T follicular helper cell (primary cell): ENCODE measurements at regions not wholly inside any gene's neighbourhood (a gene's known extent, or its start where the extent isn't known, plus 50 kb on each side); places are given as distances from the start of the nearest gene placed in this dataset.
A peak's percentile ranks its signal among the peaks of the same experiment; 100 is the strongest.
"Not testable (repeated sequence)": the region's sequence is repeated elsewhere in the genome, so short reads cannot be mapped to it uniquely, and the experiment has no call there.

ENCODE experiments used
- DNase-seq: peaks from one replicate; pipeline ENCODE4 v3.0.0-alpha.2; 2020; ENCODE audit warnings: low read depth

DNA sequence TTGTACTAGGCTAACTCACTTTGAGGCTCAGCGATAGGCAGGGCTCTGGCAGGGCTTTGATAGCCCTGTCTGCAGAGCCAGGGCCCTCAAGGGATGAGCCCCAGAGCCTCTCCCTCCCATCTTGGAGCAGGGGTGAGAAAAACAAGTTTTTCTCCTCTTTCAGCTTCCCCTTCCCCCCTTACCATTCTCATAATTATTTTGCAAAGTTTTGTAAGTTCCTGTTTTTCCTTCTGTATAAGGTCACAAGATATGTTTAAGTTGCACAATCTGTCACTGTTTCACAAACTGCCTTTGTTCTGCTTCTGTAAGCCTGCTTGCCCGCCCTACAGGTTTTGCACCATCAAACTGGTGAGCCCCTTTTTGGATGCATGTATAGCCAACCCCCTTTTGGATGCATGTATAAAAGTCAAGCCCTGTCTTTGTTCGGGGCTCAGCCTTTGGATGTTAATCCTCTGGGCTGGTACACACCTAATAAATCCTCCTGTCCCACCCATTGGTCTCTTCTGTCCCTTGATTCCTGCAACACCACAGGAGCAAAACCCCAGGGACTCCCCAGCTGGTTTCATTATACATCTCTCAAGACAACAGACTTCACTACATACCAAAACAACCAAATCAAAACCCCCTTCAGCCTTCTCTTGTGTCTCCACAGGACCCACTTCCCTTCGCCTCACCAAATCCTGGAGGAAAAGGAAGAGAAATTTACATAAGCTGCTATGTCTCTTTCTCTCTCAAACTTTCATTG, 52.5 kb upstream of the RESF1 start:
- DNase-seq, result no peak

DNA sequence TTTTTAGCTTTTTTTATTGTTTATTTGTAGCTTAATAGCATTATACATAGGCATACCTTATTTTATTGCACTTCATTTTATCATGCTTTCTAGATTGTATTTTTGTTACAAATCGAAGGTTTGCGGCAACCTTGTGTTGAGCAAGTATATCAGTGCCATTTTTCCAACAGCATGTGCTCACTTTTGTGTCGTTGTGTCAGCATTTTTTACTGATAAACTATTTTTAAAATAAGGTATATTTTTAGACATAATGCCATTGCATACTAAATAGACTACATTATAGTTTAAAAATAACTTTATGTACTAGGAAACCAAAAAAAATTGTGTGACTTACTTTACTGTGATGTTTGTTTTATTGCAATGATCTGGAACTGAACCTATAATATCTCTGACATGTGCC, 56.2 kb upstream of the RESF1 start:
- no peak for DNase-seq

DNA sequence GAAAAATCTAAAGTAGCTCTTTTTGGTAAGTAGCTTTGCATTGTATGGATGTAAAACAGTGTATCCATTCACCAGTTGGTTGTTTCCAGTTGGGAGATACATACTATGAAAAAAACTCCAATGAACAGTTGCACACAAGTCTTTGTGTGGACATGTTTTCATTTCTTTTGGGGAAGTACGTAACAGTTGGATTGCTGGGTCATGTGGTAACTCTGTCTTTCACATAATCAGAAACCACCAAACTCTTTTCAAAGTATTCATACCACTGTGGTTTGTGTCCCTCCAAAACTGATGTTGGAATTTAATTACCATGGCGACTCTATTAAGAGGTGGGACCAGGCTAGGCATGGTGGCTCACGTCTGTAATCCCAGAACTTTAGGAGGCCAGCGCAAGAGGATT, 58.9 kb upstream of the RESF1 start:
- DNase-seq, result no peak

- DNase-seq, result no peak
These were observed 60.1 kb upstream of the RESF1 start for GRCh38 chr12:31899109-31899508.

DNA sequence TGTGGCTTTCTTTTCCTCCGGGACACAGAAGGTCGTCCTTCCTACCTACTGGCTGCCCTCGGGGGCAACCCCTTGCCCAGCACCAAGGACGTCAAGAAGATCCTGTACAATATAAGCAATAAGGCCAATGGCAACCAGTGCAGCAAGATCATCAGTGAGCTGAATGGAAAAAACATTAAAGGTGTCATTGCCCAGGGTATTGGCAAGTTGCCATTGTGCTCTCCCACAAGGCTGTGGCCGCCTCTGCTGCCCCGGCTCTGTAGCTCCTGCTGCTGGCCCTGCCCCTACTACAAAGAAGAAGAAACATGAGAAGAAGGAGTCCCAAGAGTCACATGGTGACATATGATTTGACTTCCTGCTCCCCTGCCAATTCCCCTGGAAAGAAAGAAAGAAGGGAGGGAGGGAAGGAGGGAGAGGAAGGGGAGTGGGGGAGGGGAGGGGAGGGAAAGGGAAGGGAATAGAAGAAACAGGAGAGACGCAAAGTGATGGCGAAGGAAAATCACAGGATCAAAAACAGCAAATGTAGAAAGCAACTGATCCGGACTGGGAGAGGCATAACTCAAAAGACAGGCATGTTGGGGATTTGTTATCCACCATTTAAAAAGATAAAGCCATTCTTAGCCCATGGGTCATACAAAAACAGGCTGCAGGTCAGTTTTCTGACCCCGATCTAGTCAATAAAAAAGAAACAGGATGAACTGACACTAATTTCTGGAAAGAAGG, 61.3 kb upstream of the RESF1 start:
- DNase-seq, result no peak

DNA sequence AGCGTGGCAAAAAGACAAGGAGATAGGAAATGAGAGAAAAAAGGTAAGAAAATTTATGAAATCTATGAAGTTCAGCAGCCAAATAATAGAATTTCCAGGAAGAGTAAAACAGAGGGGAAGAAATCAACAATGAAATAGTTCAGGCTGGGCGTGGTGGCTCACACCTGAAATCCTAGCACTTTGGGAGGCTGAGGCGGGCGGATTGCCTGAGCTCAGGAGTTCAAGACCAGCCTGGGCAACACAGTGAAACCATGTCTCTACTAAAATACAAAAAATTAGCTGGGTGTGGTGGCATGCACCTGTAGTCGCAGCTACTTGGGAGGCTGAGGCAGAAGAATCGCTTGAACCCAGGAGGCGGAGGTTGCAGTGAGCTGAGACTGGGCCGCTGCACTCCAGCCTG, 62.1 kb upstream of the RESF1 start:
- not testable (repeated sequence) for DNase-seq

DNA sequence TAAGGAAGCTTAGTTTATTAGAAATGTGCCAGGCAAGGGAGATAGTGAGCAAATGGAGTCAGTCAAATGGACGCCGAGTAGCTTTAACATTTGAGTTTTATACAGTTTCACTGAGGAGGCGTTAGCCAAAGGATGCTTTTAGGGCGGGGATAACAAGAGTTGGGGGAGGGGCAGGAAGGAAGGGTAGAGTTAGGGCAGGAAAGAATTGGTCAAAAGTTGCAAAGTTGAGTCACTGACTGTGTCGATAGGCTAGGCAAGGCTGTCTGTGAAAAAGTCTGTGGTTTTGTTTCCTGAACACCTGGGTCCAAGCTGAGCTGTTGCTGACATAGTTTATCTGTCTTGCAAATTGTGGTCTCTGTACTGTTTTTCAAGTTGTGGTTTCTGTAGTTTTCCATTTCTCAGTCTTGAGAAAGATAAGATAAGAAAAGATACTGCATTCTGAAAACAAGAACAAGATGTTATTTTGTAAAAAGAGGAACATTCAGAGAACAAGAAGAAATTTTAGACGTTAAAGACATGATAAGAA, 62.6 kb upstream of the RESF1 start:
- DNase-seq, result peak; percentile 76

GRCh38 chr12:31895449-31896150, 63.6 kb upstream of the RESF1 start:
- no peak for DNase-seq

- DNase-seq, result no peak
These were observed 68.6 kb upstream of the RESF1 start for GRCh38 chr12:31890295-31891285.

DNA sequence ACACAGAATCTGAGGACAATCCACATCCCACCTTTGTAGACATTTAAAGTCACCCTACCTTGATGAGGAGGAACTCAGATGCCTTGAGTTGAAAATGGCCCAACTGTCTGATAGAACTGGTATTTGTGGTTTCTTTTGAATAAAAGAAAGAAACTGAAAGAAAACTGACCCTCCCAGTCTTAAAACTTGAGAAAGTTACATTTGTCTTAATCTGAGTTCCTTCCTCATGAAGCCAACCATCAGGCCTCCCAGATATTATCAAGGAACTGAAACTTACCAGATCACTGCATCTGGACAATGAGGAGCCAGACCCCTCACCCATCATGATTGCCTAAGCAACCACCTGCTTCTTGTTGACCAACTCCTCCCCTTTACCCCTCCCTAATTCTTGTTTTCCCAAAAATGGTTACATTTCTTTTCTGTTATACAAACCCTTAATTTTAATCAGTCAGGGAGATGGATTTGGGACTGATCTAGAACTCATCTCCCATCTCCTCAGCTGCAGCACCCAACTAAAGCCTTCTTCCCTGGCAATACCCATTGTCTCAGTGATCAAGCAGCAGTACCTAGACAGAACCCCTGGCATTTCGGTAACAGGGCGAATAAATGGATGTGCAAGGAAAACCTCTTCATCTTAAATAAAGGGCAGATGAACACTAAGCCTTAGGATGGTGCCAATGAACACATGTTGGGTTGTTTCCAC, 72.0 kb upstream of the RESF1 start:
- DNase-seq, result no peak

GRCh38 chr12:31882682-31883081, 76.5 kb upstream of the RESF1 start:
- not testable (repeated sequence) for DNase-seq

- DNase-seq, result no peak
These were observed 78.9 kb upstream of the RESF1 start for GRCh38 chr12:31880340-31880739.

GRCh38 chr12:31877884-31878283, 81.3 kb upstream of the RESF1 start:
- DNase-seq, result no peak

- no peak for DNase-seq
These were observed 82.4 kb upstream of the RESF1 start for GRCh38 chr12:31876568-31877424.

DNA sequence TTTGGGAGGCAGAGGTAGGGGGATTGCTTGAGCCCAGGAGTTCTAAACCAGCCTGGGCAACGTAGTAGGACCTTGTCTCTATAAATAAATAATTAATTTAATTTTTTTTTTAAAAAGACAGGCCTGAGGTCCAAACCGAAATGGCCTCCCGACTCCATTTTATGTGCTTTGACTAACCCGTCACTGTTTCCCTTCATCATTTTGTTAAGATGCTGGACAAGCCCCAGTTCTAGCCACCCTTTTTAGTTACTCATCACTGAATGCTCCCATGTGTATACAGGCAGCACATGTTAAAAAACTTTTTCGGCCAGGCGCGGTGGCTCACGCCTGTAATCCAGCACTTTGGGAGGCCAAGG, 83.6 kb upstream of the RESF1 start:
- DNase-seq, result no peak

- peak; percentile 59 for DNase-seq
These were observed 84.1 kb upstream of the RESF1 start for GRCh38 chr12:31874961-31875608.

DNA sequence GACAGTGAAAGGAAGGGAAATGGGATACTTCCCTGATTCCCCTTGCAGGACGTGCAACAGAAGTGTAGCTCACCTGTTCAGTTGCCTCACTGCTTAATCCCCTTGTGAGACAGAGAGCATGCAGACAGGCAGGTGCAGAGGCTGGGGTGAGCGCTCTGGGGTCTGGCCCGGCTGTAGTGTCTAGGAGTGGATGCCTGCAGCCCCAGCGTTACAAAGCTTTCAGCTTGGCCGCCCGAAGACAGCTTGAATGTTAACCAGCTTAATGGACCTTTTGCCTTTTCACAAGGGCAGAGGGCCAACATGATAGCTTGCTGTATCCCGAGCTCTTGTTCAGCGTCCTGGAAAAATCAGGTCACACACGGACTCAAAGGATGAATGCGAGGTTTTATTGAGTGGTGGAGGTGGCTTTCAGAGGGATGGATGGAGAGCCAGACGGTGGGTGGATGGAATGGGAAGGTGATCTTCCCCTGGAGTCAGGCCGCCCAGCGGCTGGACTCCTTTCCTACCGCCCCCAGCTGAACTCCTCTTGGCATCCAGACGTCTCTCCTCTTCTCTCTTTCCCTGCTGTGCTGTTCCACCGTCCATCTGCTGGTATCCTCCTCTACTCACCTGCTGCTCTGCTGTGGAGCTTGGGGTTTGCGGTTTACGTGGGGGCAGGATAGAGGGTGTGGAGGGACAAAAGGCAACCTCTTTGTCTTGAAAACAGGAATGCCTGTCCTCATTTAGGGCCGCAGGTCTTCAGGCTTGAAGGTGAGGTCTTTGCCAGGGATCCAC, 86.2 kb upstream of the RESF1 start:
- no peak for DNase-seq

GRCh38 chr12:31869972-31870371, 89.2 kb upstream of the RESF1 start:
- DNase-seq, result no peak

DNA sequence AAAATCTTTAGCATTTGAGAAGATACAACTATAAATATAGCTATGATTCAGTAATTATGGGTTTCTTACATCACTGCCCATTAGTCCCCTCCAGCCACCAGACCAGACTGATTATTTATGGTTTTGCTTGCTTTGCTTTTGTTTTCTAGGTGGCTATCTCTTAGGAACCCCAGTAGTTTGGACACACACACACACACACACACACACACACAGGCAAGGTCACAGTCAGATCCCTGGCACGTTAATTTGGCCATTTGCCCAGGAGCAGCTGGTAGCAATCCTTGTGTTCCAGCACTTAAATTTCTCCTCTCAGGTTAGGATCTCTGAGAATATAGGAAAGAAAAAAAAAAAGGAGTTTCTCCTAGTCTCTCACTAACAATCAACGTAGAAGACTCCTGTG, 90.2 kb upstream of the RESF1 start:
- no peak for DNase-seq
